ENCODE measurements at regions not wholly inside any gene's neighbourhood (a gene's known extent, or its start where the extent isn't known, plus 50 kb on each side); places are given as distances from the start of the nearest gene placed in this dataset.

DNA sequence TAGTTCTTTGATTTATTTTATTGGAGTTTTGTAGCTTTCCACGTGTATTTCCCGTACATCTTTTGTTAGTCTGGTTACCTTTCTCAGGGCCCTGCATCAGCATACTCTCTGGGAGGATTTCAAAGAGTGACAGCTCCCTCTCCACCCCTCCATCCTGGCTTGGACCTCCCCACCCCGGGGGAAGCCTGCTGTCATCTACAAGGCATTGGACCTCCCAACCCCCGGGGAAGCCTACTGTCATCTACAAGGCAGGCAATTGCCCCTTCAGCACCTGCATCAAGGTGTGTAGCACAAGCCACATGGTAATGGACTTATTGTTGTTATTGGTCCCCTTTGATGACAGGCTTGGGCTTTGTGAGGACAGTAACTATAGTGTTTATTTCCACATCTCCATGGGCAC lies 390.1 kb downstream of the TCERG1L start:
- TF ChIP-seq EZH2 (IDR thresholded peaks at IDR 0.05; ENCODE audit: insufficient read depth, poor library complexity, severe bottlenecking) (no peak), EZH2phosphoT487 (IDR thresholded peaks at IDR 0.05; ENCODE audit: insufficient read depth, low read depth) (no peak)

Data from GM23248 (cell line).